LNCaP clone FGC (cell line): ENCODE measurements at regions not wholly inside any gene's neighbourhood (a gene's known extent, or its start where the extent isn't known, plus 50 kb on each side); places are given as distances from the start of the nearest gene placed in this dataset.
"Not testable (repeated sequence)": the region's sequence is repeated elsewhere in the genome, so short reads cannot be mapped to it uniquely, and the experiment has no call there.

Source experiments
- DNase-seq: peaks from one replicate; pipeline ENCODE4 v3.0.0-alpha.2; 2011; ENCODE audit warnings: low read depth
- H3K4me3 ChIP-seq: 2 replicates; pipeline ENCODE4 v1.5.1; 2011; ENCODE audit warnings: mild to moderate bottlenecking, low read depth, low read length, control low read depth
- CTCF ChIP-seq: IDR thresholded peaks from 2 replicates; pipeline ENCODE4 v1.5.1; 2012; ENCODE audit warnings: mild to moderate bottlenecking; ENCODE audit not compliant: control insufficient read depth, insufficient read depth; ENCODE audit errors: extremely low read depth

- TF ChIP-seq CTCF, result peak; percentile 57
- no peak overlapping the region for H3K4me3 ChIP-seq
- no peak for DNase-seq
Measured at GRCh38 chr3:137709011-137709601, 55.0 kb upstream of the SOX14 start.

- H3K4me3 ChIP-seq, DNase-seq: not testable (repeated sequence)
Measured at GRCh38 chr3:137713965-137714364, 50.1 kb upstream of the SOX14 start.
